GM12878 (cell line): ENCODE measurements at regions not wholly inside any gene's neighbourhood (a gene's known extent, or its start where the extent isn't known, plus 50 kb on each side); places are given as distances from the start of the nearest gene placed in this dataset.

ENCODE experiments used
- ATAC-seq: fragments of 200-7000 bp; cut with Tn5 transposase; 3 replicates; pipeline ENCODE4 v1.9.1; 2020; ENCODE audit warnings: mild to moderate bottlenecking, moderate library complexity
- BruUV-seq: library from RNA; stranded (reverse); fragments of 400-500 nt; replicated peaks from 2 replicates; lab custom pipeline; 2021; lab: Mats Ljungman, UMichigan
- CTCF ChIA-PET: fragments of 300-600 bp; sonication (Branson Sonifier 250); formaldehyde crosslinking; extraction: SDS; loops from one replicate; lab custom pipeline; 2021; ENCODE audit warnings: inconsistent platforms; lab: Yijun Ruan, JAX
- POLR2A ChIA-PET: fragments of 350-600 bp; formaldehyde crosslinking; extraction: SDS; loops from one replicate; lab custom pipeline; 2021; ENCODE audit warnings: inconsistent platforms; lab: Charles Lee
- RAD21 ChIA-PET: fragments of 300-600 bp; sonication (Branson Sonifier 250); formaldehyde crosslinking; loops from one replicate; lab custom pipeline; 2023; ENCODE audit warnings: antibody characterized with exemption; ENCODE audit not compliant: unreplicated experiment; lab: Charles Lee
- SMC1A ChIA-PET: fragments of 300-600 bp; sonication (Branson Sonifier 250); formaldehyde crosslinking; loops from one replicate; lab custom pipeline; 2023; ENCODE audit not compliant: unreplicated experiment, uncharacterized antibody; lab: Charles Lee
- DNase-seq: peaks from one replicate; pipeline ENCODE4 v3.0.0-alpha.2; 2011; ENCODE audit warnings: low read depth, low spot score
- FAIRE-seq: peaks from 3 replicates; lab custom pipeline; 2011; peaks lifted over from hg19 to GRCh38; lab: Jason Lieb, UNC
- H2AFZ ChIP-seq: 2 replicates; pipeline ENCODE4 v1.6.0; 2011; ENCODE audit warnings: low read depth, low read length, control low read depth; ENCODE audit not compliant: control insufficient read depth
- H3K27ac ChIP-seq: 2 replicates; pipeline ENCODE4 v1.5.1; 2011; ENCODE audit warnings: control low read depth; ENCODE audit not compliant: control insufficient read depth, insufficient read depth
- H3K27me3 ChIP-seq, 2 experiments: replicated peaks in 1 of 2; 2 replicates each; pipeline versions ENCODE4 v1.6.0 to v1.6.1; 2011; ENCODE audit warnings: low read length in 1 of 2; ENCODE audit not compliant: control insufficient read depth in 2 of 2, insufficient read depth in 2 of 2
- H3K36me3 ChIP-seq, 2 experiments: 2 replicates each; pipeline ENCODE4 v1.5.1; 2011; ENCODE audit warnings: low read length in 1 of 2; ENCODE audit not compliant: control insufficient read depth in 2 of 2, insufficient read depth in 2 of 2
- H3K4me1 ChIP-seq: 2 replicates; pipeline ENCODE4 v1.6.1; 2011; ENCODE audit warnings: mild to moderate bottlenecking, low read length, moderate library complexity, mixed read lengths; ENCODE audit not compliant: control insufficient read depth, insufficient read depth
- H3K4me2 ChIP-seq: 2 replicates; pipeline ENCODE4 v1.6.0; 2011; ENCODE audit warnings: control low read depth; ENCODE audit not compliant: control insufficient read depth, insufficient read depth
- H3K4me3 ChIP-seq: fragments of 200-600 bp; sonication (generic); 2 replicates; pipeline ENCODE4 v1.5.1; 2016
- H3K79me2 ChIP-seq: 2 replicates; pipeline ENCODE4 v1.6.0; 2011; ENCODE audit warnings: low read length; ENCODE audit not compliant: control insufficient read depth, insufficient read depth
- H3K9ac ChIP-seq: 2 replicates; pipeline ENCODE4 v1.8.0; 2011; ENCODE audit warnings: low read length, control low read depth, mixed read lengths; ENCODE audit not compliant: control insufficient read depth, insufficient read depth
- H3K9me3 ChIP-seq: replicated peaks from 3 replicates; pipeline ENCODE4 v1.5.1; 2011; ENCODE audit warnings: mild to moderate bottlenecking, low read length; ENCODE audit not compliant: control insufficient read depth, insufficient read depth
- H4K20me1 ChIP-seq: 2 replicates; pipeline ENCODE4 v1.6.0; 2011; ENCODE audit not compliant: control insufficient read depth, insufficient read depth
- ASH2L ChIP-seq: fragments of 300-600, 200-600 bp; sonication (generic); IDR thresholded peaks from 2 replicates; pipeline ENCODE4 v1.6.1; 2017; ENCODE audit warnings: low read depth, mild to moderate bottlenecking, borderline replicate concordance
- ATF7 ChIP-seq: fragments of 450-650 bp; IDR thresholded peaks from 2 replicates; pipeline ENCODE4 v1.6.1; 2016; ENCODE audit warnings: low read depth, mild to moderate bottlenecking
- GATAD2B ChIP-seq: fragments of 450-650 bp; conservative IDR thresholded peaks from 2 replicates; pipeline ENCODE4 v1.6.1; 2017; ENCODE audit warnings: low read depth, mild to moderate bottlenecking, moderate library complexity
- IRF5 ChIP-seq: fragments of 450-650 bp; IDR thresholded peaks from 2 replicates; pipeline ENCODE4 v1.6.1; 2017; ENCODE audit warnings: borderline replicate concordance
- NBN ChIP-seq: fragments of 450-650 bp; IDR thresholded peaks from 2 replicates; pipeline ENCODE4 v1.6.1; 2016
- NR2F1 ChIP-seq: fragments of 450-650 bp; conservative IDR thresholded peaks from 2 replicates; pipeline ENCODE4 v1.6.1; 2017; ENCODE audit warnings: mild to moderate bottlenecking
- NRF1 ChIP-seq: conservative IDR thresholded peaks from 2 replicates; pipeline ENCODE4 v1.6.1; 2011; ENCODE audit warnings: mild to moderate bottlenecking, low read depth, low read length, improper control_type of control experiment
- SIN3A ChIP-seq: IDR thresholded peaks from 2 replicates; pipeline ENCODE4 v1.6.1; 2012; ENCODE audit warnings: low read depth, low read length, improper control_type of control experiment
- TBL1XR1 ChIP-seq: IDR thresholded peaks from 2 replicates; pipeline ENCODE4 v1.6.1; 2012; ENCODE audit warnings: low read depth, low read length, improper control_type of control experiment
- WGBS: methylation state at CpG from one replicate; pipeline ENCODE4 v1.1.6; 2016; ENCODE audit warnings: low lambda C conversion rate; ENCODE audit not compliant: insufficient replicate concordance, insufficient coverage; ENCODE audit errors: missing lambda C conversion rate; 5-methylcytosine and 5-hydroxymethylcytosine counted together
- in situ Hi-C: fragments of 300-500 bp; cut with MboI; formaldehyde crosslinking; loops from 9 replicates; pipeline ENCODE4 v1.14.3; 2018; ENCODE audit warnings: mixed read lengths
- intact Hi-C: fragments of 100-400 bp; cut with micrococcal nuclease; formaldehyde crosslinking; loops from one replicate; pipeline ENCODE4 v1.14.2; 2022; ENCODE audit not compliant: unreplicated experiment
- TF ChIP-seq, protein P1 (sequence below): fragments of 450-650 bp; IDR thresholded peaks from 2 replicates; pipeline ENCODE4 v1.6.1; 2017; ENCODE audit warnings: mild to moderate bottlenecking
- TF ChIP-seq, protein P2 (sequence below): fragments of 450-650 bp; IDR thresholded peaks from 2 replicates; pipeline ENCODE4 v1.6.1; 2016; ENCODE audit warnings: mild to moderate bottlenecking

- TF ChIP-seq ASH2L: no peak
- TF ChIP-seq, all 136 proteins: peak for 0
Observed at GRCh38 chr3:62986061-62986460, 110.8 kb upstream of the CADPS start (continued).

- no peak overlapping the region for H2AFZ ChIP-seq
- no peak overlapping the region for H3K9ac ChIP-seq
- no peak overlapping the region for H3K4me2 ChIP-seq
- H3K4me3 ChIP-seq: no peak overlapping the region
- H3K27me3 ChIP-seq: no peaks in the 10 kb centered on the region
- FAIRE-seq (no peak), DNase-seq (no peak), ATAC-seq (peak; percentile 49)
- H3K27ac ChIP-seq: no peak overlapping the region
- H4K20me1 ChIP-seq: no peaks in the 10 kb centered on the region
- H3K4me1 ChIP-seq: no peaks in the 10 kb centered on the region
- in situ Hi-C loops: no loop called here
- SMC1A ChIA-PET: no interaction called here
- BruUV-seq: no TSS peak
- POLR2A ChIA-PET: no interaction called here
- TF ChIP-seq TBL1XR1: no peak
- TF ChIP-seq IRF5: no peak
- RAD21 ChIA-PET: no interaction called here
- no peaks in the 10 kb centered on the region for H3K79me2 ChIP-seq
- intact Hi-C loops: no loop called here
- H3K36me3 ChIP-seq: no peaks in the 10 kb centered on the region
- WGBS: 2% methylated on average over 8 of the region's 8 CpGs
- CTCF ChIA-PET: no interaction called here
- H3K9me3 ChIP-seq: no peaks in the 10 kb centered on the region
Observed at GRCh38 chr3:62987721-62988120, 112.5 kb upstream of the CADPS start.

DNA sequence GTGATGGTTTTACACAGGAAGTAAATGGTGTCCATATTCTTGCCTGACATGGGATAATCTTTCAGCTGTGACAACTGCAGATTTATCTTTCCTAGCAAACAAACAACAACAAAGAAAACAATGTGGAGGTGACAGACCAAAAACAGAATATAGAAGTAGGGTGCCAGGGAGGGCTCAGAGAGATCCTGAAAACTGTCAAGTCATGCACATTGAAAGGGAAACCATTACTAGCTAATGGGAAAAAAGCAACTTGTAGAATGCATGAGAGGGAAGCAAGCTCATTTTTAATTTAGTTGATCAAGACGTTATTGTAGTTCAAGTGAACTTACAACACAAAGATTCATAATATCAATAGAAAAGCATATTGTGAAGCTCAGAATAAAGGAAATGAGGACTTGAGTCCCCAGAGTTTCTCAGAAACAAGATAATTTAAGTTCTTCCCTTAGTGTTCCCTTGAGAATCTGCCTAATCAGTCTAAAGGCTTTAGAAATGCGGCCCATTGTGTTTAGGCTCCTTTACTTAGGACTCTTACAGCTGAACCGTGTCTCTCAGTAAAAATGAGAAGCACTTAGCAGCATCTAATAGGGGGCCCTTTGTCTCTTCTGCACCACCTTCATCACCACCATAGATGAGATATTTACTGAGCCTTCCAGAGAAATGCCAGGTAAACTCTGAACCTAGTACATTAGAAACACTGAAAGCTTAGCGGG is 115.6 kb upstream of the CADPS start:
- no peak overlapping the region for H3K9ac ChIP-seq
- ChIA-PET POLR2A (no interaction called here), SMC1A (interaction anchor here (1.0 kb wide), 1 partner anchor 207 kb away, joined by 3 read pairs; no protein-coding TSS in a partner anchor), CTCF (no interaction called here), RAD21 (no interaction called here)
- H3K79me2 ChIP-seq: no peaks in the 10 kb centered on the region
- in situ Hi-C loops (no loop called here), intact Hi-C loops (no loop called here)
- DNase-seq (no peak), ATAC-seq (no peak), FAIRE-seq (no peak)
- H3K4me1 ChIP-seq: no peaks in the 10 kb centered on the region
- no peaks in the 10 kb centered on the region for H3K9me3 ChIP-seq
- H3K4me2 ChIP-seq: no peak overlapping the region
- BruUV-seq: no TSS peak
- H4K20me1 ChIP-seq: no peaks in the 10 kb centered on the region
- H3K4me3 ChIP-seq: no peak overlapping the region
- H3K27ac ChIP-seq: no peak overlapping the region
- WGBS: 73% methylated on average over 4 of the region's 4 CpGs
- H3K27me3 ChIP-seq: no peaks in the 10 kb centered on the region
- H2AFZ ChIP-seq: no peak overlapping the region
- H3K36me3 ChIP-seq: no peaks in the 10 kb centered on the region
- TF ChIP-seq GATAD2B (no peak), ATF7 (no peak), SIN3A (no peak), NR2F1 (no peak), NRF1 (no peak), NBN (no peak)
- TF ChIP-seq, protein P1, sequence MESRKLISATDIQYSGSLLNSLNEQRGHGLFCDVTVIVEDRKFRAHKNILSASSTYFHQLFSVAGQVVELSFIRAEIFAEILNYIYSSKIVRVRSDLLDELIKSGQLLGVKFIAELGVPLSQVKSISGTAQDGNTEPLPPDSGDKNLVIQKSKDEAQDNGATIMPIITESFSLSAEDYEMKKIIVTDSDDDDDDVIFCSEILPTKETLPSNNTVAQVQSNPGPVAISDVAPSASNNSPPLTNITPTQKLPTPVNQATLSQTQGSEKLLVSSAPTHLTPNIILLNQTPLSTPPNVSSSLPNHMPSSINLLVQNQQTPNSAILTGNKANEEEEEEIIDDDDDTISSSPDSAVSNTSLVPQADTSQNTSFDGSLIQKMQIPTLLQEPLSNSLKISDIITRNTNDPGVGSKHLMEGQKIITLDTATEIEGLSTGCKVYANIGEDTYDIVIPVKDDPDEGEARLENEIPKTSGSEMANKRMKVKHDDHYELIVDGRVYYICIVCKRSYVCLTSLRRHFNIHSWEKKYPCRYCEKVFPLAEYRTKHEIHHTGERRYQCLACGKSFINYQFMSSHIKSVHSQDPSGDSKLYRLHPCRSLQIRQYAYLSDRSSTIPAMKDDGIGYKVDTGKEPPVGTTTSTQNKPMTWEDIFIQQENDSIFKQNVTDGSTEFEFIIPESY: no peak
- TF ChIP-seq, protein P2, sequence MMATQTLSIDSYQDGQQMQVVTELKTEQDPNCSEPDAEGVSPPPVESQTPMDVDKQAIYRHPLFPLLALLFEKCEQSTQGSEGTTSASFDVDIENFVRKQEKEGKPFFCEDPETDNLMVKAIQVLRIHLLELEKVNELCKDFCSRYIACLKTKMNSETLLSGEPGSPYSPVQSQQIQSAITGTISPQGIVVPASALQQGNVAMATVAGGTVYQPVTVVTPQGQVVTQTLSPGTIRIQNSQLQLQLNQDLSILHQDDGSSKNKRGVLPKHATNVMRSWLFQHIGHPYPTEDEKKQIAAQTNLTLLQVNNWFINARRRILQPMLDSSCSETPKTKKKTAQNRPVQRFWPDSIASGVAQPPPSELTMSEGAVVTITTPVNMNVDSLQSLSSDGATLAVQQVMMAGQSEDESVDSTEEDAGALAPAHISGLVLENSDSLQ: no peak
